ENCODE measurements at regions not wholly inside any gene's neighbourhood (a gene's known extent, or its start where the extent isn't known, plus 50 kb on each side); places are given as distances from the start of the nearest gene placed in this dataset.
"Not testable (repeated sequence)": the region's sequence is repeated elsewhere in the genome, so short reads cannot be mapped to it uniquely, and the experiment has no call there.

DNA sequence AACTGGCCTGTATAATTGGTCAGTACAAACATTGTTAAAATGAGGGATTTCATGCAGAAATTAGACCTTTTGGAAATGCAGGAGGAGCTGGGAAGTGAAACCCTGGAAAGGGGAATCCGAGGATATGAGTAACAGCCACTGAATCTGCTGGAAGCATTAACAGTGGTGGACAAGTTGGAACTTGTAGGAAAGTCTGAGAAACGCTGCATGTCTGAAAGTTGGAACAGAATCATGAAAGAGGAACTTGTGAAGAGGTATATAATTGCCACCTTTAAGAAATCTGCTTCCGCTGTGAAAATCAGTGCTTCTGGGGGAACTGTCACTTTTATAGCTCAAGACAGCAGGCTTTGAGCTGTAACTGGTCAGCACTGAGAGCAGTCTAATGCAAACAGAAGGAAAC lies 716.5 kb upstream of the PRR20A start:
- no peak for DNase-seq (ENCODE audit: low spot score)

GRCh38 chr13:56457535-56458190 lies 683.1 kb upstream of the PRR20A start:
- DNase-seq (ENCODE audit: low spot score), result no peak

DNA sequence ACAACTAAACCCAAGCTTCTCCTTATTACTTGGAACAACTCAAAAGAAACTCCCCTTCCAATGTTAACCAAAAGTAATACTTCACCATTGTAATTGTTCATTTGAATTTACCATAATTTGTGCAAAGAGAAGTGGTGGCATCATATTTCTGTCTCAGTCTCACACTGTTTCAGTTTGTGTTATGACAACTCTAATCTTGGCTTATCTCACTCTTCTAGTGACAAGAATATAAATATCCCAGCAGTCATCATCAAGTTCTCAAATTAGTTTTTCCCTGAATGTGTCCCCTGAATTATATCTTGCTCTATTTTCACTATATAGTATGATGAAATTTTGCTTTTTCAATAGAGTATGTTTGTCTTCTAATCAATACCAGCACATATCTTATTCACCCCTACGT lies 681.4 kb upstream of the PRR20A start:
- no peak for DNase-seq (ENCODE audit: low spot score)

GRCh38 chr13:56501750-56502149 lies 639.0 kb upstream of the PRR20A start:
- no peak for DNase-seq (ENCODE audit: low spot score)

DNA sequence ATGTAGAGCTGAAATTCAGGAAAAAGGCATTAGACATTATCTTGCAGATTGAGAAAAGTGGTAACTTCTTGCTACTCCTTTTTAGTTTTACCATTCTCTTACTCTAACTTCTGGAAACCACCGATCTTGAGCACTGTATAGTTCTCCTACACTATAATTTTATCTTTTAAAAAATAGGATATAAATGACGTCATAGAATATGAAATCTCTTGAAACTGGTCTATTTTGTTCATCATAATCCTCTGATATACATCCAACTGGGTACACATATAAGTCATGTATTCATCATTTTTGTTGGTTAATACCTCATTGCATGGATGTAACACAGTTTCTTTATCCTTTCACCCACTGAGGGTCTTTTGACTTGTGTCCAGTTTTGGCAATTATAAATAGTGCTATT lies 629.9 kb upstream of the PRR20A start:
- DNase-seq (ENCODE audit: low spot score), result no peak

GRCh38 chr13:56512336-56512735 lies 628.4 kb upstream of the PRR20A start:
- not testable (repeated sequence) for DNase-seq (ENCODE audit: low spot score)

GRCh38 chr13:56515441-56515840 lies 625.3 kb upstream of the PRR20A start:
- no peak for DNase-seq (ENCODE audit: low spot score)

- no peak for DNase-seq (ENCODE audit: low spot score)
These were observed 612.5 kb upstream of the PRR20A start for GRCh38 chr13:56528040-56528790.

- no peak for DNase-seq (ENCODE audit: low spot score)
These were observed 610.6 kb upstream of the PRR20A start for GRCh38 chr13:56530096-56530495.

GRCh38 chr13:56547921-56548320 lies 592.8 kb upstream of the PRR20A start:
- DNase-seq (ENCODE audit: low spot score), result not testable (repeated sequence)

DNA sequence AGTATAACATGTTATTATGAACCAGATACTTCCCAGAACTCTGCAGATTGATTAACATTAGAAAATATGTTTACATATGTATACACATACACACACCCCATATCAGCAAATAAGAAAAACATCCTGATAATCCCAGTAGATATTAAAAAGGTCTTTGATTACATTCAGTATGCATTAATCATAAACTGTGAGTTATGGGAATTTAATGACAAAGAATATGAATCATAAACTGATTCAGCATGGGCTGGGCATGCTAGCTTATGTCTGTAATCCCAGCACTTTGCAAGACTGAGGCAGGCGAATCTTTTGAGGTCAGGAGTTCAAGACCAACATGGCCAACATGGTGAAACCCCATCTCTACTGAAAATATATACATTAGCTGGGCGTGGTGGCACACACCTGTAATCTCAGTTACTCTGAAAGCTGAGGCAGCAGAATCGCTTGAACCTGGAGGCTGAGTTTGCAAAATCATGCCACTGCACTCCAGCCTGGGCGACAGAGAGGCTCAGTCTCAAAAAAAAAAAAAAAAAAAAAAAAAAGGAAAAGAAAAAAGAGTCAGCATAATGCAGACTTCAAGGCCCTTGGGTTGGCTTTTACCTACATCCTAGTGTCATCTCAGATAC lies 581.9 kb upstream of the PRR20A start:
- DNase-seq (ENCODE audit: low spot score), result no peak

DNA sequence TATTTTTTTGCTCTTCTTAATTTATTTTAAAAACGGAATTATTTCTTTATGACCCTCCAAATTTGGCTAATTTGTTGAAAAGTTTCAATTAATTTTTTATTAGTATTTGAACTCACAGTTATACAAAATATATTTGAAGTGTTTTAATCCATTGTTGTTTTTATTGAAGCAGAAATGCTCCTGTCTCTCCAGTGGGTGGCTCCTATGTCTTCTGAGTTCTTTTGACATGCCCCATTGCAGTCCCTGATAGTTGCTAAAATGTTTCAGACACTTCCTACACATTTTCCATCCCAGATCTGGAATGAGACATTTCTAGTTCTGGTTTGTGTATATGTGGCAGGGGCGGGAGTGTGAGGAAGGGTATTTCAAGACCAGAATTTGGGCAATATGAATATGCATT lies 579.4 kb upstream of the PRR20A start:
- no peak for DNase-seq (ENCODE audit: low spot score)

- DNase-seq (ENCODE audit: low spot score), result no peak
These were observed 577.1 kb upstream of the PRR20A start for GRCh38 chr13:56563663-56564062.

DNA sequence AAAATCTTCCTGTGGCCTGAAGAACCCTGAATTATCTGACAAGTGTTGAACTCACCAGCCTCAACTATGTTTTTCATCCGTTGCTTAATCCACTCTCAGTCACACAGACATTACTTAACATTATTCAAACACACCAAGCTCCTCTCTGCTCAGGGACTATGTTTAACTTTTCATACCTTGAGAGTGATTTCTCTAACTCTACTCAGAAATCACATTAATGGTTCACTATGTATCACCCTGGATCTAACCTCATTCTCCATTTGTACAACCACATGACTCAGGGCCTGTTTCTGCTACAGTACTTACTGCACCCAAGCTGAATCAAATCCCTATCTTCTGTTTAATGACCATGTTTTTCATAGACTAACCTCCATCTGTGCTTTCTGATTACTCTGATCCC lies 553.7 kb upstream of the PRR20A start:
- no peak for DNase-seq (ENCODE audit: low spot score)

DNA sequence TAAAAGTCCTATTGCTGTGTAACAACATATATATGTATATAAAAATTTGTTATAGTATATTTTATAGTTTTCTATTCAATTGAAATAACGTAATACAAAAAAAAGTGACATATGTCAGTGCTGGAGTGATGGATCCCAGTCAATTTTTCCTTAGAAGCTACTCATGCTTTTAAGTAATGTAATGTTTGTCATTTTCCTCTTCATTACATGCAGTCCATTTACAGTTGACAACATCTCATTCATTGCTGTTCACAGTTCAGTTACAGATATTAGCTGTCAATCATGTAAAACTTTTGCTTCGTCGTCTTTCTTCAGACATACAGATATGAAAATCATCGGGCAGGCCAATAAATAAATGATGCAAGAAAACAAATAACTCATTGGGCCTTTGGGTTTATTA lies 525.1 kb upstream of the PRR20A start:
- no peak for DNase-seq (ENCODE audit: low spot score)

- no peak for DNase-seq (ENCODE audit: low spot score)
These were observed 517.9 kb upstream of the PRR20A start for GRCh38 chr13:56622840-56623239.

- DNase-seq (ENCODE audit: low spot score), result not testable (repeated sequence)
These were observed 511.8 kb upstream of the PRR20A start for GRCh38 chr13:56628886-56629285.

DNA sequence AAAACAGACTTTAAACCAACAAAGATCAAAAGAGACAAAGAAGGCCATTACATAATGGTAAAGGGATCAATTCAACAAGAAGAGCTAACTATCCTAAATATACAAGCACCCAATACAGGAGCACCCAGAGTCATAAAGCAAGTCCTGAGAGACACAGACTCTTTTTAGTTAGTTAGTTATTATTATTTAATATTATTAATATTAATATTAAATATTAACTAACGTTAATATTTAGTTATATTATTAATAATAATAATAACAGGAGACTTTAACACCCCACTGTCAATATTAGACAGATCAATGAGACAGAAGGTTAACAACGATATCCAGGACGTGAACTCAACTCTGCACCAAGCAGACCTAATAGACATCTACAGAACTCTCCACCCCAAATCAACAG lies 509.7 kb upstream of the PRR20A start:
- DNase-seq (ENCODE audit: low spot score), result not testable (repeated sequence)

GRCh38 chr13:56653043-56653442 lies 487.7 kb upstream of the PRR20A start:
- DNase-seq (ENCODE audit: low spot score), result no peak

DNA sequence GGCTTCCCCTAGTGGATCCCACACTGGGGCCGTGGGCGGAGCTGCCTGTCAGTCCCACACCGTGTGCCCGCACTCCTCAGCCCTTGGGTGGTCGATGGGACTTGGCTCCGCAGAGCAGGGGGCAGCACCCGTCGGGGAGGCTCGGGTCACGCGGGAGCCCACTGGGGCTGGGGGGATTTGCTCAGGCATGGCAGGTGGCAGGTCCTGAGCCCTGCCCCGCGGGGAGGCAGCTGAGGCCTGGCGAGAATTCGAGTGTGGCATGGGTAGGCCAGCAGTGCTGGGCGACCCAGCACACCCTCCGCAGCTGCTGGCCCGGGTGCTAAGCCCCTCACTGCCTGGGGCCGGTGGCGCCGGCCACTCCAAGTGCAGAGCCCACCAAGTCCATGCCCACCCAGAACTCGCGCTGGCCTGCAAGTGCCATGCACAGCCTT lies 481.7 kb upstream of the PRR20A start:
- no peak for DNase-seq (ENCODE audit: low spot score)

DNA sequence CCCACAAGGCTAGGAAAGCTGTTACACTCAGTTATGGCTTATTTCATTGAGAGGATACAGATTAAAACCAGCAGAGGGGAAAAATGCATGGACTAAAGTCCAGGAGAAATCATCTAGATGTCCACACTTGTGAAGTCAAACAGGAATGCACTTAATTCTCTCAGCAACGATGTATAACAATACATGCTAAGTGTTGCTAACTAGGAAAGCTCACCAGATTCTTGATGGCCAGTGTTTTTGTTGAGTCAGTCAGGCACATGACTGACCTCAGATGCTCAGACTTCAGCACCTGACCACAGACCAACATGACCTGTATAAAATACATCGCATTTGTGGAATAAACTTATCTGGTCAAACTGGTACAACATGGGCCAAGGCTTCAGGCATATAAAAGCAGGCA lies 470.2 kb upstream of the PRR20A start:
- DNase-seq (ENCODE audit: low spot score), result no peak

GRCh38 chr13:56681404-56681803 lies 459.3 kb upstream of the PRR20A start:
- DNase-seq (ENCODE audit: low spot score), result no peak

DNA sequence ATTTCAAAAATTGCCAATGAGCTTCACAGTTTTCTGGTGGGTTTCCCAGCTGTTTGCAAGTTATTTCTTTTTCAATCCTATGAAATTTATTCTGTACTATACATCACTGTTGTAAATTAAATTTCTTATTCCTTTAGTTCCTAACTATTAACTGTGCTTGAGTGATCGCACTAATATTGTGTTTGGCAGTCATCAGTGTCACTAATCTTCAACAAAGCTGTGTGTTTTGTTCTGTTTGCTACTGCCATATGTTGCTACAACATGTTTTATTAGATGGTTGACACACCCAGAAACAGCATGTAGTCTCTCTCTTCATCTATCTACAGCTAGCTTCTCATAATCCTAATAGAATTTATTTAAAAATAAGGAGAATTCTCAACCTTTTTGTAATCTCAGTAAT lies 453.6 kb upstream of the PRR20A start:
- DNase-seq (ENCODE audit: low spot score), result peak; percentile 7

Data from cerebellar cortex (tissue), 1 donor.